Activated CD4-positive, alpha-beta T cell treated with anti-CD3 and anti-CD28 coated beads for 36 hours (primary cell): ENCODE measurements at regions not wholly inside any gene's neighbourhood (a gene's known extent, or its start where the extent isn't known, plus 50 kb on each side); places are given as distances from the start of the nearest gene placed in this dataset.
"Not testable (repeated sequence)": the region's sequence is repeated elsewhere in the genome, so short reads cannot be mapped to it uniquely, and the experiment has no call there.

Source experiments
- ATAC-seq: fragments of 200-7000 bp; cut with Tn5 transposase; one replicate; pipeline ENCODE4 v1.10.0; 2021; ENCODE audit warnings: mild to moderate bottlenecking, moderate library complexity
- CTCF ChIA-PET: fragments of 350-600 bp; sonication (Branson Sonifier 250); formaldehyde crosslinking; loops from one replicate; lab custom pipeline; 2021; ENCODE audit warnings: antibody characterized with exemption; lab: Charles Lee
- POLR2A ChIA-PET: fragments of 350-600 bp; sonication (Branson Sonifier 250); formaldehyde crosslinking; loops from one replicate; lab custom pipeline; 2021; ENCODE audit warnings: antibody characterized with exemption, inconsistent platforms; lab: Charles Lee
- DNase-seq: peaks from one replicate; pipeline ENCODE4 v3.0.0-alpha.2; 2020
- H3K27ac Mint-ChIP-seq: one replicate; pipeline ENCODE4 v1.8.0; 2021; ENCODE audit warnings: mixed read lengths
- H3K27me3 Mint-ChIP-seq: one replicate; pipeline ENCODE4 v1.8.0; 2021; ENCODE audit warnings: mixed read lengths
- H3K36me3 Mint-ChIP-seq: one replicate; pipeline ENCODE4 v1.8.0; 2021; ENCODE audit warnings: low read depth, mixed read lengths
- H3K4me1 Mint-ChIP-seq: one replicate; pipeline ENCODE4 v1.8.0; 2021; ENCODE audit warnings: mixed read lengths
- H3K4me3 Mint-ChIP-seq: one replicate; pipeline ENCODE4 v1.8.0; 2021; ENCODE audit warnings: mild to moderate bottlenecking, moderate library complexity, mixed read lengths
- H3K9me3 Mint-ChIP-seq: one replicate; pipeline ENCODE4 v1.8.0; 2021; ENCODE audit warnings: low read depth, mixed read lengths
- intact Hi-C, 2 experiments: fragments of 100-400 bp; cut with DNase I in 1 of 2; cut with micrococcal nuclease in 1 of 2; formaldehyde crosslinking; loops; one replicate each; pipeline versions ENCODE4 v1.14.2 to v1.15.1; 2022 to 2024; cut with DNase I, micrococcal nuclease

GRCh38 chr1:53391296-53391695 is 63.4 kb upstream of the LRP8 start:
- Mint-ChIP-seq H3K4me3 (no peak overlapping the region), H3K4me1 (no peaks in the 10 kb centered on the region), H3K9me3 (peaks cover 3% of the 10 kb centered on the region), H3K36me3 (no peaks in the 10 kb centered on the region), H3K27ac (no peak overlapping the region), H3K27me3 (no peaks in the 10 kb centered on the region)
- CTCF ChIA-PET = interaction anchor here (0.7 to 1.9 kb wide), 3 partner anchors 9 to 1169 kb away, joined by 3 to 6 read pairs (median 3); no protein-coding TSS in a partner anchor
- peak; percentile 1 for DNase-seq
- POLR2A ChIA-PET = no interaction called here
- no peak for ATAC-seq
- intact Hi-C loops = no loop called here

GRCh38 chr1:53391982-53392381 is 64.1 kb upstream of the LRP8 start:
- no peaks in the 10 kb centered on the region for H3K27me3 Mint-ChIP-seq
- ChIA-PET POLR2A (no interaction called here), CTCF (interaction anchor here (0.7 to 6.2 kb wide), 5 partner anchors 8 to 1575 kb away, joined by 3 to 63 read pairs (median 4); no protein-coding TSS in a partner anchor)
- DNase-seq = no peak
- no peak for ATAC-seq
- peaks cover 3% of the 10 kb centered on the region for H3K9me3 Mint-ChIP-seq
- no peaks in the 10 kb centered on the region for H3K4me1 Mint-ChIP-seq
- H3K36me3 Mint-ChIP-seq = no peaks in the 10 kb centered on the region
- H3K27ac Mint-ChIP-seq = no peak overlapping the region
- intact Hi-C loops = loop anchor here in 1 of 2 experiments (2.0 kb wide), 1 partner anchor 65 kb away; no protein-coding TSS in a partner anchor
- H3K4me3 Mint-ChIP-seq = no peak overlapping the region

GRCh38 chr1:53392460-53392859 is 64.6 kb upstream of the LRP8 start:
- POLR2A ChIA-PET = no interaction called here
- intact Hi-C loops = loop anchor here in 1 of 2 experiments (2.0 kb wide), 1 partner anchor 66 kb away; no protein-coding TSS in a partner anchor
- Mint-ChIP-seq H3K27ac (no peak overlapping the region), H3K9me3 (no peaks in the 10 kb centered on the region), H3K4me1 (no peaks in the 10 kb centered on the region), H3K4me3 (no peak overlapping the region), H3K36me3 (no peaks in the 10 kb centered on the region), H3K27me3 (no peaks in the 10 kb centered on the region)
- ATAC-seq (no peak), DNase-seq (no peak)
- CTCF ChIA-PET = interaction anchor here (0.7 to 6.2 kb wide), 12 partner anchors 9 to 1574 kb away, joined by 3 to 63 read pairs (median 4); no protein-coding TSS in a partner anchor

- intact Hi-C loops = loop anchor here (1.0 to 2.0 kb wide), 3 partner anchors 67 to 115 kb away; no protein-coding TSS in a partner anchor
- H3K27me3 Mint-ChIP-seq = no peaks in the 10 kb centered on the region
- no peaks in the 10 kb centered on the region for H3K36me3 Mint-ChIP-seq
- H3K9me3 Mint-ChIP-seq = no peaks in the 10 kb centered on the region
- H3K4me1 Mint-ChIP-seq = no peaks in the 10 kb centered on the region
- ChIA-PET POLR2A (no interaction called here), CTCF (interaction anchor here (0.5 to 6.2 kb wide), 28 partner anchors 10 to 289 kb away, joined by 3 to 63 read pairs (median 4); no protein-coding TSS in a partner anchor)
- ATAC-seq (peak; percentile 94), DNase-seq (peak; percentile 83)
- H3K4me3 Mint-ChIP-seq = no peak overlapping the region
- no peak overlapping the region for H3K27ac Mint-ChIP-seq
Measured at GRCh38 chr1:53393325-53393792, 65.5 kb upstream of the LRP8 start.

- no peak for DNase-seq
- no peak overlapping the region for H3K4me3 Mint-ChIP-seq
- no peaks in the 10 kb centered on the region for H3K27me3 Mint-ChIP-seq
- H3K4me1 Mint-ChIP-seq = no peaks in the 10 kb centered on the region
- ATAC-seq = no peak
- no peak overlapping the region for H3K27ac Mint-ChIP-seq
- CTCF ChIA-PET = interaction anchor here (0.7 to 6.2 kb wide), 8 partner anchors 9 to 181 kb away, joined by 3 to 63 read pairs (median 6); no protein-coding TSS in a partner anchor
- H3K9me3 Mint-ChIP-seq = no peaks in the 10 kb centered on the region
- intact Hi-C loops = no loop called here
- no peaks in the 10 kb centered on the region for H3K36me3 Mint-ChIP-seq
- POLR2A ChIA-PET = no interaction called here
Measured at GRCh38 chr1:53394306-53394705, 64.9 kb upstream of the DMRTB1 start.

- intact Hi-C loops = no loop called here
- H3K4me1 Mint-ChIP-seq = no peaks in the 10 kb centered on the region
- no peaks in the 10 kb centered on the region for H3K9me3 Mint-ChIP-seq
- DNase-seq (no peak), ATAC-seq (no peak)
- H3K27me3 Mint-ChIP-seq = no peaks in the 10 kb centered on the region
- no peak overlapping the region for H3K4me3 Mint-ChIP-seq
- ChIA-PET CTCF (interaction anchor here (0.9 to 6.2 kb wide), 3 partner anchors 9 to 129 kb away, joined by 3 to 63 read pairs (median 5); no protein-coding TSS in a partner anchor), POLR2A (no interaction called here)
- H3K27ac Mint-ChIP-seq = no peak overlapping the region
- no peaks in the 10 kb centered on the region for H3K36me3 Mint-ChIP-seq
Measured at GRCh38 chr1:53395671-53396215, 63.5 kb upstream of the DMRTB1 start.

GRCh38 chr1:53396573-53397268 is 62.5 kb upstream of the DMRTB1 start:
- Mint-ChIP-seq H3K4me1 (no peaks in the 10 kb centered on the region), H3K27me3 (no peaks in the 10 kb centered on the region), H3K9me3 (no peaks in the 10 kb centered on the region), H3K36me3 (no peaks in the 10 kb centered on the region), H3K4me3 (no peak overlapping the region), H3K27ac (no peak overlapping the region)
- ChIA-PET POLR2A (interaction anchor here (1.2 kb wide), 1 partner anchor 17 kb away, joined by 3 read pairs; no protein-coding TSS in a partner anchor), CTCF (interaction anchor here (0.6 to 6.2 kb wide), 4 partner anchors 25 to 121 kb away, joined by 3 to 63 read pairs (median 4); no protein-coding TSS in a partner anchor)
- no peak for ATAC-seq
- no peak for DNase-seq
- intact Hi-C loops = no loop called here

- intact Hi-C loops = no loop called here
- ATAC-seq = no peak
- H3K27ac Mint-ChIP-seq = no peak overlapping the region
- CTCF ChIA-PET = interaction anchor here (0.6 to 6.2 kb wide), 2 partner anchors 120 to 605 kb away, joined by 3 to 63 read pairs; no protein-coding TSS in a partner anchor
- POLR2A ChIA-PET = interaction anchor here (1.2 kb wide), 1 partner anchor 15 kb away, joined by 3 read pairs; no protein-coding TSS in a partner anchor
- H3K9me3 Mint-ChIP-seq = no peaks in the 10 kb centered on the region
- DNase-seq = no peak
- no peaks in the 10 kb centered on the region for H3K27me3 Mint-ChIP-seq
- H3K4me1 Mint-ChIP-seq = no peaks in the 10 kb centered on the region
- H3K4me3 Mint-ChIP-seq = no peak overlapping the region
- H3K36me3 Mint-ChIP-seq = no peaks in the 10 kb centered on the region
Measured at GRCh38 chr1:53398091-53398490, 61.1 kb upstream of the DMRTB1 start.

- DNase-seq = no peak
- POLR2A ChIA-PET = no interaction called here
- H3K27ac Mint-ChIP-seq = no peak overlapping the region
- no peak for ATAC-seq
- H3K4me1 Mint-ChIP-seq = no peaks in the 10 kb centered on the region
- H3K27me3 Mint-ChIP-seq = no peaks in the 10 kb centered on the region
- no peaks in the 10 kb centered on the region for H3K9me3 Mint-ChIP-seq
- CTCF ChIA-PET = no interaction called here
- no peaks in the 10 kb centered on the region for H3K36me3 Mint-ChIP-seq
- intact Hi-C loops = no loop called here
- H3K4me3 Mint-ChIP-seq = no peak overlapping the region
Measured at GRCh38 chr1:53398576-53399365, 60.4 kb upstream of the DMRTB1 start.

GRCh38 chr1:53399370-53400133 is 59.6 kb upstream of the DMRTB1 start:
- intact Hi-C loops, H3K4me1 Mint-ChIP-seq, ATAC-seq, H3K27me3 Mint-ChIP-seq, H3K36me3 Mint-ChIP-seq, H3K9me3 Mint-ChIP-seq, H3K27ac Mint-ChIP-seq, DNase-seq, POLR2A ChIA-PET, H3K4me3 Mint-ChIP-seq: not testable (repeated sequence)
- CTCF ChIA-PET = interaction anchor here (1.4 kb wide), 1 partner anchor 8 kb away, joined by 3 read pairs; no protein-coding TSS in a partner anchor
